Activated CD4-positive, alpha-beta memory T cell treated with anti-CD3 and anti-CD28 coated beads, Interleukin-2, amount 10 ng/mL, durations not matched to agents 7 days and 5 days (primary cell): ENCODE measurements at regions not wholly inside any gene's neighbourhood (a gene's known extent, or its start where the extent isn't known, plus 50 kb on each side); places are given as distances from the start of the nearest gene placed in this dataset.

Experiments used
- CTCF ChIA-PET: fragments of 350-600 bp; sonication (Branson Sonifier 250); formaldehyde crosslinking; loops from one replicate; lab custom pipeline; 2021; ENCODE audit warnings: antibody characterized with exemption, inconsistent platforms; lab: Charles Lee
- POLR2A ChIA-PET: fragments of 350-600 bp; sonication (Branson Sonifier 250); formaldehyde crosslinking; loops from one replicate; lab custom pipeline; 2021; ENCODE audit warnings: antibody characterized with exemption; lab: Charles Lee
- DNase-seq: peaks from one replicate; pipeline ENCODE4 v3.0.0-alpha.2; 2020
- H3K27ac Mint-ChIP-seq: one replicate; pipeline ENCODE4 v1.8.0; 2021; ENCODE audit warnings: mild to moderate bottlenecking, mixed read lengths
- H3K27me3 Mint-ChIP-seq: one replicate; pipeline ENCODE4 v1.8.0; 2021; ENCODE audit warnings: mixed read lengths
- H3K36me3 Mint-ChIP-seq: one replicate; pipeline ENCODE4 v1.8.0; 2021; ENCODE audit warnings: low read depth, mixed read lengths
- H3K4me1 Mint-ChIP-seq: one replicate; pipeline ENCODE4 v1.8.0; 2021; ENCODE audit warnings: mixed read lengths
- H3K4me3 Mint-ChIP-seq: one replicate; pipeline ENCODE4 v1.8.0; 2021; ENCODE audit warnings: mild to moderate bottlenecking, mixed read lengths
- H3K9me3 Mint-ChIP-seq: one replicate; pipeline ENCODE4 v1.8.0; 2021; ENCODE audit warnings: mixed read lengths

- ChIA-PET POLR2A (no interaction called here), CTCF (no interaction called here)
- Mint-ChIP-seq H3K36me3 (no peaks in the 10 kb centered on the region), H3K9me3 (no peaks in the 10 kb centered on the region), H3K4me3 (no peak overlapping the region), H3K27ac (no peak overlapping the region), H3K4me1 (no peaks in the 10 kb centered on the region), H3K27me3 (no peaks in the 10 kb centered on the region)
- DNase-seq, result no peak
Observed at GRCh38 chrX:137646472-137646871, 80.5 kb downstream of the ZIC3 start.

- no peak for DNase-seq
- Mint-ChIP-seq H3K4me3 (no peak overlapping the region), H3K27ac (no peak overlapping the region), H3K9me3 (no peaks in the 10 kb centered on the region), H3K27me3 (no peaks in the 10 kb centered on the region), H3K4me1 (no peaks in the 10 kb centered on the region), H3K36me3 (no peaks in the 10 kb centered on the region)
- POLR2A ChIA-PET, result no interaction called here
- CTCF ChIA-PET, result no interaction called here
Observed at GRCh38 chrX:137651647-137652046, 85.7 kb downstream of the ZIC3 start.

- no peak overlapping the region for H3K27ac Mint-ChIP-seq
- H3K4me1 Mint-ChIP-seq, result no peaks in the 10 kb centered on the region
- H3K9me3 Mint-ChIP-seq, result no peaks in the 10 kb centered on the region
- CTCF ChIA-PET, result no interaction called here
- no peak overlapping the region for H3K4me3 Mint-ChIP-seq
- DNase-seq, result no peak
- POLR2A ChIA-PET, result no interaction called here
- no peaks in the 10 kb centered on the region for H3K27me3 Mint-ChIP-seq
- H3K36me3 Mint-ChIP-seq, result no peaks in the 10 kb centered on the region
Observed at GRCh38 chrX:137652086-137652485, 86.2 kb downstream of the ZIC3 start.

- POLR2A ChIA-PET, result no interaction called here
- DNase-seq, result no peak
- Mint-ChIP-seq H3K4me1 (no peaks in the 10 kb centered on the region), H3K9me3 (no peaks in the 10 kb centered on the region), H3K4me3 (no peak overlapping the region), H3K27me3 (no peaks in the 10 kb centered on the region), H3K27ac (no peak overlapping the region), H3K36me3 (no peaks in the 10 kb centered on the region)
- CTCF ChIA-PET, result no interaction called here
Observed at GRCh38 chrX:137654481-137654880, 88.6 kb downstream of the ZIC3 start.

GRCh38 chrX:137667776-137668175 is 101.8 kb downstream of the ZIC3 start:
- ChIA-PET CTCF (no interaction called here), POLR2A (no interaction called here)
- no peak for DNase-seq
- Mint-ChIP-seq H3K27me3 (no peaks in the 10 kb centered on the region), H3K4me1 (no peaks in the 10 kb centered on the region), H3K9me3 (peaks cover 6% of the 10 kb centered on the region), H3K27ac (no peak overlapping the region), H3K4me3 (no peak overlapping the region), H3K36me3 (no peaks in the 10 kb centered on the region)

GRCh38 chrX:137684591-137684990 is 118.7 kb downstream of the ZIC3 start:
- POLR2A ChIA-PET, result no interaction called here
- no peak overlapping the region for H3K27ac Mint-ChIP-seq
- CTCF ChIA-PET, result no interaction called here
- no peaks in the 10 kb centered on the region for H3K9me3 Mint-ChIP-seq
- H3K4me1 Mint-ChIP-seq, result no peaks in the 10 kb centered on the region
- H3K4me3 Mint-ChIP-seq, result no peak overlapping the region
- DNase-seq, result no peak
- H3K36me3 Mint-ChIP-seq, result no peaks in the 10 kb centered on the region
- no peaks in the 10 kb centered on the region for H3K27me3 Mint-ChIP-seq

- H3K36me3 Mint-ChIP-seq, result no peaks in the 10 kb centered on the region
- no peak overlapping the region for H3K4me3 Mint-ChIP-seq
- ChIA-PET CTCF (no interaction called here), POLR2A (no interaction called here)
- no peaks in the 10 kb centered on the region for H3K4me1 Mint-ChIP-seq
- H3K27ac Mint-ChIP-seq, result no peak overlapping the region
- no peak for DNase-seq
- no peaks in the 10 kb centered on the region for H3K9me3 Mint-ChIP-seq
- H3K27me3 Mint-ChIP-seq, result no peaks in the 10 kb centered on the region
Observed at GRCh38 chrX:137695417-137695816, 129.5 kb downstream of the ZIC3 start.

- Mint-ChIP-seq H3K4me1 (no peaks in the 10 kb centered on the region), H3K4me3 (no peak overlapping the region), H3K27ac (no peak overlapping the region), H3K9me3 (no peaks in the 10 kb centered on the region), H3K36me3 (no peaks in the 10 kb centered on the region), H3K27me3 (no peaks in the 10 kb centered on the region)
- POLR2A ChIA-PET, result no interaction called here
- CTCF ChIA-PET, result no interaction called here
- no peak for DNase-seq
Observed at GRCh38 chrX:137707348-137707747, 141.4 kb downstream of the ZIC3 start.

GRCh38 chrX:137742846-137743245 is 176.9 kb downstream of the ZIC3 start:
- no peak overlapping the region for H3K4me3 Mint-ChIP-seq
- no peaks in the 10 kb centered on the region for H3K36me3 Mint-ChIP-seq
- no peak for DNase-seq
- no peaks in the 10 kb centered on the region for H3K4me1 Mint-ChIP-seq
- H3K27me3 Mint-ChIP-seq, result no peaks in the 10 kb centered on the region
- ChIA-PET CTCF (no interaction called here), POLR2A (no interaction called here)
- no peak overlapping the region for H3K27ac Mint-ChIP-seq
- H3K9me3 Mint-ChIP-seq, result no peaks in the 10 kb centered on the region

GRCh38 chrX:137743414-137743813 is 177.5 kb downstream of the ZIC3 start:
- ChIA-PET POLR2A (no interaction called here), CTCF (no interaction called here)
- DNase-seq, result no peak
- no peaks in the 10 kb centered on the region for H3K4me1 Mint-ChIP-seq
- no peak overlapping the region for H3K27ac Mint-ChIP-seq
- no peaks in the 10 kb centered on the region for H3K9me3 Mint-ChIP-seq
- no peaks in the 10 kb centered on the region for H3K36me3 Mint-ChIP-seq
- H3K27me3 Mint-ChIP-seq, result no peaks in the 10 kb centered on the region
- no peak overlapping the region for H3K4me3 Mint-ChIP-seq

GRCh38 chrX:137746289-137746688 is 180.4 kb downstream of the ZIC3 start:
- no peak for DNase-seq
- Mint-ChIP-seq H3K36me3 (no peaks in the 10 kb centered on the region), H3K27ac (no peak overlapping the region), H3K9me3 (no peaks in the 10 kb centered on the region), H3K4me1 (no peaks in the 10 kb centered on the region), H3K4me3 (no peak overlapping the region), H3K27me3 (no peaks in the 10 kb centered on the region)
- POLR2A ChIA-PET, result no interaction called here
- CTCF ChIA-PET, result interaction anchor here (0.6 kb wide), 1 partner anchor 1568 kb away, joined by 3 read pairs; no protein-coding TSS in a partner anchor

GRCh38 chrX:137747244-137748043 is 181.5 kb downstream of the ZIC3 start:
- POLR2A ChIA-PET, result no interaction called here
- no peaks in the 10 kb centered on the region for H3K9me3 Mint-ChIP-seq
- no peaks in the 10 kb centered on the region for H3K36me3 Mint-ChIP-seq
- no peak overlapping the region for H3K4me3 Mint-ChIP-seq
- no peaks in the 10 kb centered on the region for H3K27me3 Mint-ChIP-seq
- CTCF ChIA-PET, result interaction anchor here (0.6 kb wide), 1 partner anchor 1570 kb away, joined by 3 read pairs; no protein-coding TSS in a partner anchor
- no peak for DNase-seq
- no peaks in the 10 kb centered on the region for H3K4me1 Mint-ChIP-seq
- H3K27ac Mint-ChIP-seq, result no peak overlapping the region

- CTCF ChIA-PET, result no interaction called here
Observed at GRCh38 chrX:137748827-137749226, 182.9 kb downstream of the ZIC3 start.

GRCh38 chrX:137749246-137749645 is 183.3 kb downstream of the ZIC3 start:
- Mint-ChIP-seq H3K27ac (no peak overlapping the region), H3K9me3 (no peaks in the 10 kb centered on the region), H3K4me3 (no peak overlapping the region), H3K4me1 (no peaks in the 10 kb centered on the region), H3K27me3 (no peaks in the 10 kb centered on the region), H3K36me3 (no peaks in the 10 kb centered on the region)
- no peak for DNase-seq
- ChIA-PET CTCF (no interaction called here), POLR2A (no interaction called here)

More at GRCh38 chrX:137748827-137749226, 182.9 kb downstream of the ZIC3 start:
- Mint-ChIP-seq H3K4me3 (no peak overlapping the region), H3K4me1 (no peaks in the 10 kb centered on the region), H3K27me3 (no peaks in the 10 kb centered on the region), H3K36me3 (no peaks in the 10 kb centered on the region), H3K27ac (no peak overlapping the region), H3K9me3 (no peaks in the 10 kb centered on the region)
- POLR2A ChIA-PET, result no interaction called here
- no peak for DNase-seq
